ENCODE measurements at regions not wholly inside any gene's neighbourhood (a gene's known extent, or its start where the extent isn't known, plus 50 kb on each side); places are given as distances from the start of the nearest gene placed in this dataset.
A peak's percentile ranks its signal among the peaks of the same experiment; 100 is the strongest.

DNA sequence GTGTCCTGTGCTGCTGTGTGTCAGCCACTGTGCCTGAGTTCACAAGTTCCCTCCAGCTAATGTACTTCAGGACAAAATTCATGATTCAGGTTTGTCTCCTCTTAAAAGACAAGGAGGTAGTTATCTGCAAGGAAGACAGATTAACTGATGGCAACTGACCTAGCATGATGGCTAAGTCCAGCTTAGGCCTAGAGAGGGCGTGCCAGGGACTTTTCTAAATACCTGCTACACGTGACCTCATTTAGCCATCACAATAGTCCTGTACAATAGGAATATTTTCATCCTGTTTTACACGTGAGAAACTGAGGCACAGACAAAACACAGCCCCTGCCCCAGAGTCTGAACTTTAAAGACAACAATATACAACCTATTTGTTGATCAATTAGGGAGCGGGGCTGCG is 275.7 kb downstream of the XPNPEP1 start:
- no peak for TF ChIP-seq RFX5 (IDR thresholded peaks at IDR 0.05; ENCODE audit: borderline replicate concordance, low read depth, low read length)
- TF ChIP-seq, protein P1, sequence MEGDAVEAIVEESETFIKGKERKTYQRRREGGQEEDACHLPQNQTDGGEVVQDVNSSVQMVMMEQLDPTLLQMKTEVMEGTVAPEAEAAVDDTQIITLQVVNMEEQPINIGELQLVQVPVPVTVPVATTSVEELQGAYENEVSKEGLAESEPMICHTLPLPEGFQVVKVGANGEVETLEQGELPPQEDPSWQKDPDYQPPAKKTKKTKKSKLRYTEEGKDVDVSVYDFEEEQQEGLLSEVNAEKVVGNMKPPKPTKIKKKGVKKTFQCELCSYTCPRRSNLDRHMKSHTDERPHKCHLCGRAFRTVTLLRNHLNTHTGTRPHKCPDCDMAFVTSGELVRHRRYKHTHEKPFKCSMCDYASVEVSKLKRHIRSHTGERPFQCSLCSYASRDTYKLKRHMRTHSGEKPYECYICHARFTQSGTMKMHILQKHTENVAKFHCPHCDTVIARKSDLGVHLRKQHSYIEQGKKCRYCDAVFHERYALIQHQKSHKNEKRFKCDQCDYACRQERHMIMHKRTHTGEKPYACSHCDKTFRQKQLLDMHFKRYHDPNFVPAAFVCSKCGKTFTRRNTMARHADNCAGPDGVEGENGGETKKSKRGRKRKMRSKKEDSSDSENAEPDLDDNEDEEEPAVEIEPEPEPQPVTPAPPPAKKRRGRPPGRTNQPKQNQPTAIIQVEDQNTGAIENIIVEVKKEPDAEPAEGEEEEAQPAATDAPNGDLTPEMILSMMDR (IDR thresholded peaks at IDR 0.05; ENCODE audit: control extremely low read depth in 1 of 3, insufficient read depth in 1 of 3, low read depth in 1 of 3, low read length in 3 of 3): peak in 2 of 3 experiments; percentile 12 to 40; a peak in 2 of 4 replicates
- TF ChIP-seq TCF12 (IDR thresholded peaks at IDR 0.05; ENCODE audit: low read depth, low read length): no peak
